NCI-H2107 (cell line): ENCODE measurements at regions not wholly inside any gene's neighbourhood (a gene's known extent, or its start where the extent isn't known, plus 50 kb on each side); places are given as distances from the start of the nearest gene placed in this dataset.
"Not testable (repeated sequence)": the region's sequence is repeated elsewhere in the genome, so short reads cannot be mapped to it uniquely, and the experiment has no call there.

Experiments
- DNase-seq: peaks from one replicate; lab custom pipeline; 2025; lab: John Stamatoyannopoulos, UW

DNA sequence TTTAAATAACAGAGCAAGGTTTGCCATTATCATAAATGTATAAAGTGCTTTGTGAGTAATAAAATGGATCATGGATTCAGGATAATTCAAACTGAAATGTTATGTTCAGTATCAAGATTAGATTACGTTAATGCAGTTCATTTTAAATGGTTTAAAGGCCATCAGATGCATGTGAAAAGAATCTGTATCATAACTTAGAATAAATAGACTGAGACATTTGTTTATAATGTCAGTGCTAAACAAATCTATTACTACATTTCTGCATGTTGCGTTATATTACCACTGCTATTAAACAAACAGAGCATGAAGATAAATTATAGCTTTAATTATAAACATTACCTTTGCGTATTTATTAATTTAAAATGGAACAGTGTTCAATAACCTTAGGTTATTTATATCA, 160.2 kb downstream of the TOX3 start:
- no peak for DNase-seq

DNA sequence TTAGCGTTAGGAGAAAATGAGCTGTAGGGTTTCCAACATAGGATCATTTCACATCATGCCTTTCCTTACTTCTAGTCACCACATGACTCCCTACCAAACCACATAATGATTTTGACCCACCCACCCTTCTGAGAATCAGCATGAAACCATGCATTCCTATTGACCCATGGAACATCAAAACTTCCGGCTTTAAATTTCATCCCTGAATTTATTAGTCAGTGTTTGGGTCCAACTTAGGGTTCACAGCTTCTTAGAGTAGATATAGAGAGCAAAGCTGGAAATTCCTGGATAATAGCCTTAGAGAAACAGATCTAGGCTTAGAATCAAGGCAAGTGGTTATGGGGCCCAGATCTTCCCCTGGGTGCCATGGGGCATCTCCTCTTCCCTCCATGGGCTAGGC, 162.6 kb downstream of the TOX3 start:
- DNase-seq = no peak

GRCh38 chr16:52383640-52384292, 163.2 kb downstream of the TOX3 start:
- DNase-seq = no peak

GRCh38 chr16:52383119-52383518, 163.8 kb downstream of the TOX3 start:
- DNase-seq = no peak

DNA sequence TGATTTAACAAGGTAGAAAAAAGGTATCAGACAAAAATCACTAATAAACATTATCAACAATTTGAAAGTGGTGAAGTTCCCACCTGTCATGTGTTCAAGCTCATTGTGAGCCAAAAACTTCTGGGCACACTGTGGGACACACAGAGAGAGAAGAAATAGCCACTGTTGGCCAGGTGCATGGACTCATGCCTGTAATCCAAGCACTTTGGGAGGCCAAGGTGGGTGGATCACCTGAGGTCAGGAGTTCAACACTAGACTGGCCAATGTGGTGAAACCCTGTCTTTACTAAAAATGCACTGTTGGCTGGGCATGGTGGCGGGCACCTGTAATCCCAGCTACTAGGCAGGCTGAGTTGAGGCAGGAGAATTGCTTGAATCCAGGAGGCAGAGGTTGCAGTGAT, 167.4 kb downstream of the TOX3 start:
- DNase-seq = no peak

- DNase-seq = no peak
Measured at GRCh38 chr16:52376676-52377280, 170.2 kb downstream of the TOX3 start.

GRCh38 chr16:52372313-52372712, 174.6 kb downstream of the TOX3 start:
- DNase-seq = no peak

DNA sequence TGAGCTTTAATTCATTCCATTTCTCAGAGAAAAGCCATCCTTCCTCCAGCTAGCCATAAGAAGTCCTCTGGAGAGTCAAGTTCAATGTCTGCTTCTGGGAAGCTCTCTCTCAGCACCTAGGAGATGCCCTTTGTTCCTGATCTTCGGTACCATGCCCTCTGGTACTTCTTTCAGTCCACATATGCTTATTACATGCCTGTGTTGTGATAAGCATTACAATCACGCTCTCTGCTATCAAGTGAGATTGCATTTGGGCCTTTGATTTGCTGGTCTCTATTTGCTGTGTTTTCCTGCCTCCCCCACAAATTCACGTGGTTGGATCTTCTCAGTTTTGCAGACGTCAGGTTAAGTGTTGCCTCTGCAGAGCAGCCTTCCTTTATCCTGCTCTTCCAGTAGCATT, 178.1 kb downstream of the TOX3 start:
- no peak for DNase-seq

DNA sequence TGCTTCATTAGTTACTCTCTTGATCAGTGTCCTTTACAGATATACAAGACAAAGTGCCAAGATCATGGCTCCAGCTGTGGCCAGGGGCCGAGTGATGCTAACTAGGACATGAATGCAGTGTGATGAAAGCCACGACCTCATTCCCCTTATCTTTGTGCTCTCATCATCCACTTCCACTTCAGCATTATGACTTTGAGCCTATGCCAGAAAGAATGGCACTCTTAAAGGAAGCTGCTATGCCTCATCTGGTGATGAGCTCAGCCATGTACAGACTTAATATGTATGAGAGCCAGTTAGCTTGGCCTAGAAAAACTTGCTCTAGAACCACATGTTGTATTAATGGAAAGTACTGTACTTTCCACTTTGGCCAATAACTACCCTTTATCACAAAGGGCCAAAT, 179.1 kb downstream of the TOX3 start:
- no peak for DNase-seq

GRCh38 chr16:52366983-52367382, 180.0 kb downstream of the TOX3 start:
- no peak for DNase-seq

DNA sequence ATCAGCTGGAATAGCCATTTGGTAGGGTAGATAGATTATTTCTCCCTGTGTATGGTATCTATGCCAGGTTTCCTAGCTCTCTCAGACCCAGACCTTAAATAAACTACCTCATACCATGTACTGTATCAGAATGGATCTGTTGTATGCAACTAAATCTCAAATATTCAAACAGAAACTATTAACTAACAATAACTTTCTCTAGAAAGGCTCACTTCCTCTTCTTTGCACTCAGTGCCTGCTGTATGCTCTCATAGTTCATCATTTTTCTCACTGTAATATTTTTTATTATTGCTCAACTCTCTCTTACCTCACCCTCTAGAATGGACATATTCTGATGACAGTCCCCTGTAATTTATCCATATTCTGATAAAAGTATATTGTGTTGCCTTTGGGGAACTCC, 182.4 kb downstream of the TOX3 start:
- no peak for DNase-seq

DNA sequence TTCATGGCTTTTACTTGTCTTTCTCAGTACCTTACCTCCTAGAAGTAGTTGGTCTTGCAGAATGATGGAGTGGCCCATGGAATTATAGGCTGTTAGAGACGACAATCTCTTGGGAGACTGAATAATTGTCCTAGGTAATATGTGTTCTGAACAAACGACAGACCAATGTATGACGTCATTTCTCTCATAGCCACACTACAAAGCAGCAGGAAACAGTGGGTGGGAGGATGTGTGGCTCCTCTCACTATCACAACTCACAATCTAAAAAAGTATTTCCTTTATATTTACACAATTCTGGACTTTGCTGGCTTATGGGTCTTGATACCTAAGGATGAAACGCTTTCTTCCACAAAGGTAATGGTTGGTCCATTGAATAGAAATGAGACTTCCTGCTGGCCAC, 183.9 kb downstream of the TOX3 start:
- DNase-seq = no peak

- DNase-seq = no peak
Measured at GRCh38 chr16:52357711-52358110, 189.2 kb downstream of the TOX3 start.

DNA sequence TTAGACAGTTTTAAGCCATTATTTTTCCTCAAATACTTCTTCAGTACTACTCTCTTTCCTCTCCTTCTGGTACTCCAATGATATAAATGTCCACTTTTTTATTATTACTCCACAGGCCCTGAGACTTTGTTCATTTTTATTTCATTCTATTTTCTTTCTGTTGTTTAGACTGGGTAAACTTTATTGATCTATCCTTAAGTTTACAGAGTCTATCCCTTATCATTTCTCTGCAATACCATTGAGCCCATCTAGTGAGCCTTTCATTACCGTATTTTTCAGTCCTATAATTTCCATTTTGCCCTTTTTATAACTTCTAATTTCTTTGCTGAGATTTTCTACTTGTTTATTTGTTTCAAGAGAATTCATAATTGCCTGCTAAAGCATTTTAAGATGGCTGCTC, 193.7 kb downstream of the TOX3 start:
- DNase-seq = no peak

DNA sequence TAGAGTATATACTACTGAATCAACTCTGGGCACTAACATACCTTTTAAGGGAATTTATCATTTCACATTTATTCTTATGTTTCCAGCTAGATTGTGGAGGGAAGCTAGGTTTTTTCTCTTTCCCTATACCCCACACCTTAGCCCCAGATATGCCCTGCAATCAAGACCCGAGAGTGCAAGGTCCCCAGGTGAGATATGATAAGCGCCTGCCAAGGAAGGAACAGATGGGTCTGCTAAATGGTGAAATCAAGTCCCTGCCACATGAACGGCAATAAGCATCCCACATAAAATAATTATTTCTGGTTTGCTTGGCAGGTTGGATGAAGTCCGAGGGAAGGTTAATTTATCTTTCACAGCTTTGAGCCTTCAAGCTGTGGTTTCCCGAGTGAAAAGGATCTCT, 195.5 kb downstream of the TOX3 start:
- DNase-seq = no peak

DNA sequence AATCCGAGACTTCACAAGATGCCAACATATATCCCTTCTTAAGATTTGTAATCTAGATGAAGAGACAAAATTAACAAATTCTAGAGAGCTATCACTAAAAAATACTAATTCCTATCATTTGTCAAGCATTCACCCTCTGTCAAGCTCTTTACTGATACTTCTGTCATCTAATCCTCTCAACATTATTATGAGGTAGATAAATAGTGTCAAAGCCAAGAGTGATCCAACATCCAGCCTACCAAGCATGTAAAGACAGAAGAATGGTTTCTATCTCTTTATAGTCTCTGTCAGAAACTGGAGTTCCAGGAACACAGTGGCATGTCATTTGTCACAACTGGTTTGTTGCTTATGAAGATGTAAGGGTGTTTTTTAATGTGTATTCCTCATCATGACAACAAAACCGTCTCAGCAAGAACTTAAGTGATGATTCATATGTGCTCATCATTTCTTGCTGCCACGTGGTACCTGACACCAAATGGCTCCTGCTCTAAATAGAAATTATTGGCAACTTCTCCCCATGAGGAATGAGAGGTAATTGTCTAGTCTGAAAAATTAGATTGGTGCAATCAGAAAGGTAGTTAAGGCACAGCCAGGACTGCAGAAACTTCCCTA, 196.8 kb downstream of the TOX3 start:
- no peak for DNase-seq

DNA sequence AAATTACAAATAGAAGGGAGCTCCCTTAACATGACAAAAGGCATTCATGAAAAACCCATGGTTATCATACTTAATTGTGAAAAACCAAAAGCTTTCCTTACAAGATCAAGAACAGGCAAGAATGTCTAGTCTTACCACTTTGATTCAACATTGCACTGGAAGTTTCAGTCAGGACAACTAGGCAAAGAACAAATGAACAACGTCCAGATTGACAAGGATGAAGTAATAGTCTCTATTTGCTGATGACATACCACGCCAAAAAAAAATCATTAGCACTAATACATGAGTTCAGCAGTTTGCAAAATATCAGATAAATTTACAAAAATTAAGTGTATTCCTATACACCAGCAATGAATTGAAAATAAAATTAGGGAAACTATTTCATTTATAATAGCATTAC, 200.2 kb downstream of the TOX3 start:
- DNase-seq = no peak

DNA sequence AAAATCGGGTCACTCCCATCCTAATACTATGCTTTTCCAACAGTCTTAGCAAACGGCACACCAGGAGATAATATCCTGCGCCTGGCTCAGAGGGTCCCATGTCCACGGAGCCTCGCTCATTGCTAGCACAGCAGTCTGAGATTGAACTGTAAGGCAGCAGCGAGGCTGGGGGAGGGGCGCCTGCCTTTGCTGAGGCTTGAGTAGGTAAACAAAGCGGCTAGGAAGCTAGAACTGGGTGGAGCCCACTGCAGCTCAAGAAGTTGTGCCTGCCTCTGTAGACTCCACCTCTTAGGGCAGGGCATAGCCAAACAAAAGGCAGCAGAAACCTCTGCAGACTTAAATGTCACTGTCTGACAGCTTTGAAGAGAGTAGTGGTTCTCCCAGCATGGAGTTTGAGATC, 213.3 kb downstream of the TOX3 start:
- not testable (repeated sequence) for DNase-seq

DNA sequence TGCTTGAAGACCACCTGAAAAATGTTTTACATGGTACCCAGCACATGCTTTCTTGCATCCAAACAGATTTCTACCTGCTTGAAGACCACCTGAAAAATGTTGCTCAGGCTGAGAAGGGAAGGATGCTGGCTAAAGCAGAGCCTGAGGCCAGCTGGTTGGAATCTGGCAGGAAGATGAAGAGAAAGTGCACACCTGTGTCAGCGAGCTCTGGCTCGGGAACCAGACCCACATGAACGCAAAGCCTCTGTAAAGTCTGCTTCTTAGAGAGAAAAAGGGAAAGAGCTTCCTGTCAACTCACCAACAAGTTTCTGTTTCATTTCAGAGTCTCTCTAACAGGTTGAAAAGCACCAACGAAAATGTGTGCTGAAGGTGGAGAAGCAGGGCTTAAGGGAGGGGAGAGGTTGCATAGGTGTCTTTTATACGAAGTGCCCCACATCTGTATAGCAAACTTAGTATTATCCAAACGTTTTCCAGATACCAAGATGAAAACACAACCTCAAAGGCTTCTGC, 226.0 kb downstream of the TOX3 start:
- no peak for DNase-seq

GRCh38 chr16:52318302-52319009, 228.5 kb downstream of the TOX3 start:
- no peak for DNase-seq

- no peak for DNase-seq
Measured at GRCh38 chr16:52316241-52316640, 230.7 kb downstream of the TOX3 start.

GRCh38 chr16:52312716-52313115, 234.2 kb downstream of the TOX3 start:
- DNase-seq = no peak
